ENCODE measurements at regions not wholly inside any gene's neighbourhood (a gene's known extent, or its start where the extent isn't known, plus 50 kb on each side); places are given as distances from the start of the nearest gene placed in this dataset.

DNA sequence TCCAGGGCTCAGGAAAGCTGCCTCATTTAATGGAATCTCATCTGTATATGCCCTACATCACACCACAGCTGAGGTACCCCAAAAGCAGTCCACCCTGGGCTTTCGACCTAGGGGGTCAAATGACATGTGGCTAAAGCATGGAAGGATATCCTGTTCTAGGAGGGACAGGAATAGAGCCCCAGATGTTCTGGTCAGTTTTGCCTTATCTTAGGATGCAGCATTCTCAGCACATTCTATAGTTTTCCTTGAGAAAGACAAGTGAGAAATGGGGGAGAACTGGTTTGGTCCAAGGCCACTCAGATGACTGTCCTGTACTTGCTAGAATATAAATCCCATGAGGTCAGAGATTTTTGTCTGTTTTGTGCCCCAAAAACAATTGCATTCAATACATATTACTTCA, 688.0 kb upstream of the ZEB2 start:
- DNase-seq (ENCODE audit: low read depth in 3 of 3): no peak

DNA sequence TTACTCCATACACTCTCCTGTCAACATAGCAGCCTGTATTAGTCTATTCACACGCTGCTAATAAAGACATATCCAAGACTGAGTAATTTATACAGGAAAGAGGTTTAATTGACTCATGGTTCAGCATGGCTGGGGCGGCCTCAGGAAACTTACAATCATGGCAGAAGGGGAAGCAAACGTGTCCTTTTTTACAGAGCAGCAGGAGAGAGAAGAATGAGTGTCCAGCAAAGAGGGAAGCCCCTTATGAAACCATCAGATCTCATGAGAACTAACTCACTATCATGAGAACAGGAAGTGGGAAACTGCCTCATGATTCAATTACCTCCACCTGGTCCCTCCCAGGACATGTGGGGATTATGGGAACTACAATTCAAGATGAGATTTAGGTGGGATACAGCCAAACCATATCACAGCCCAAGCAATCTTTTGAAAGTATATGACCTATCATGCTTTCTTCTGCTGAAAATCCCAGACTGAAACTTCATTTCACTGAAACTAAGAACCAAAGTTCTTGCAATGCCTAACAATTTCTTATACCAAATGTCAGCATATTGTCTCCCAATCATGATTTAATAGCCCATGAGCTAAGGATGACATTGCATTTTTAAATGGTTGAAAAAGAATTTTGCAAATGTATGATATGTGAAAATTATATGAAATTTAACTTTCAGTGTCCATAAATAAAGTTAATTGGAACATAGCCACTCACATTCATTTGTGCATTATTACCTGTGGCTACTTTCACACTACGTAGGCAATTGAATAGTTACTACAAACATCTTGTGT, 686.8 kb upstream of the ZEB2 start:
- no peak for DNase-seq (ENCODE audit: low read depth in 3 of 3)

- DNase-seq (ENCODE audit: low read depth in 3 of 3): no peak
Measured at GRCh38 chr2:145203891-145204290, 684.0 kb upstream of the ZEB2 start.

DNA sequence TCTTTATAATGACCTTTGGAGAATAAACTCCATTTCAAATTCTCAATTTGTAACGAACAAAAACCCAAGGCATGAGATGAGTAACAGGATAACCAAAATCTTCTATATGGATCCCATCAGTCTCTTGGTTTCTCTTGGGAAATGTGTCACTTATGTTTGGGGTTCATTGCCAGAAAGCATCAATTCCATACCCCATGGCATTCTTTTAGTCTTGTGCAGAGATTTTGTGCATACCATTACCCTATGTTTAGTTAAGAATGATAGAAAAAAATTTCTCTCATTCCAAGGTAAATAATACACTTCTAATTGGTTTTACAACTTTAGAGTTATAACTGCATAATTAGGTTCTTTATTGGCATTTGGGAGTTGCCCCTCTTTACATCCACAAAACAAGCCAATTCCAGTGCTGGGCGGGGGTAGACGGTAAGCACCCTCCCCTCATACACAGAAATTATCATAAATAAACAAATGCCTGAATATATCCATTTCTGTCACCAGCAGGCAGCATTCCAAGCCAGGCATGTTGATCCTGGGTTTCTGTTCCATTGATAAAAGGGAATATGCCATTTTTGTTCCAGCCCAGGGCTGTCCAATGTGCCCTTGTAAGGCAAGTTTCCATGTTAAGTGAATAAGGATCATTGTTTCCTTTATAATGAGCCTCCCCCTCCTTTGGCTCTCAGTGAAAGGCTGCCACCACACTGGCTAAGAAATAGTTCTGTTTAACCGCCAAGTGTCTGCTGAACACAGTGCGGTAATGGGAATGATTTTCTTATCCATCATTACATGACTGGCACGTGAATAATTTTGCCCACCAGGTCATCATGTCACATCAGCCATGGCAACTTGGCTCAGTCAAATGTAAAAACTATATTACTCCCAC, 680.1 kb upstream of the ZEB2 start:
- no peak for DNase-seq (ENCODE audit: low read depth in 3 of 3)

GRCh38 chr2:145199042-145199441, 679.1 kb upstream of the ZEB2 start:
- no peak for DNase-seq (ENCODE audit: low read depth in 3 of 3)

DNA sequence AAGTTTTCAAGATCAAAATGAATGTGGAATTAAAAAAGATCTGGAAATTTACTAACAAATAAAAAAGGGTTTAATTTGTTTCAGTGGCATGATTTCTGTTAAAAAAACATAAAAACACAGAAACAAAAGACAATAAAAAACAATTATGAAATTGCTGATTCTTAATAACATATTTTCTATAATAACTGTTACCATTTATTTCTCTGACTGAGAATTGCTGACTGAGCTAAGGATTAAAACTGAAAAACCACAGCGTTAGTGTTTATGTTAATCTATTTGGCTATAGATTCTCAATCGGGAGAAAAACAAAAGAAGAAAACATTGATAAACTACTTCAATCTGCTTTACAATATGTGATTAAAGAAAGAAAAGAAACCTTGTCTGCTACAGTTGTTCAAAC, 678.6 kb upstream of the ZEB2 start:
- DNase-seq (ENCODE audit: low read depth in 3 of 3): no peak

DNA sequence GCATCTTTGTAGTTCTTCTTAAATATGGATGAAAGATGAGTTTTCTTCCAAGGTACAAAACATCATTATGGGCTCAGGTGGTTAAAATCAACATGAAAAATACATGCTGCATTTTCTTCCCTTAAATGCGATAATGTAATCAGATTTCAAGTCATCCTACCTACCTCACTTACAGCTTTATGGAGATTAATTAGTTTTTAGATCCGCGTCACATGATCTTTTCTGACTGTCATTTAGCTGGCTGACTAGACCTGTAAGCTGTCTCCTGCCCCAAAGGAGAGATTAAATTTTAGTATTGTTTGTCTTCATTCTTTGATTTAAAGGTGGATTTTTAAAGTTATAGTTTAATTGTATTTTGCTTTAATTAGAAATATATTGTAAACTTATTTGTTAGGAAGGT, 678.0 kb upstream of the ZEB2 start:
- DNase-seq (ENCODE audit: low read depth in 3 of 3): no peak

- DNase-seq (ENCODE audit: low read depth in 3 of 3): no peak
Measured at GRCh38 chr2:145194673-145195072, 674.8 kb upstream of the ZEB2 start.

GRCh38 chr2:145190031-145190703, 670.2 kb upstream of the ZEB2 start:
- DNase-seq (ENCODE audit: low read depth in 3 of 3): no peak

DNA sequence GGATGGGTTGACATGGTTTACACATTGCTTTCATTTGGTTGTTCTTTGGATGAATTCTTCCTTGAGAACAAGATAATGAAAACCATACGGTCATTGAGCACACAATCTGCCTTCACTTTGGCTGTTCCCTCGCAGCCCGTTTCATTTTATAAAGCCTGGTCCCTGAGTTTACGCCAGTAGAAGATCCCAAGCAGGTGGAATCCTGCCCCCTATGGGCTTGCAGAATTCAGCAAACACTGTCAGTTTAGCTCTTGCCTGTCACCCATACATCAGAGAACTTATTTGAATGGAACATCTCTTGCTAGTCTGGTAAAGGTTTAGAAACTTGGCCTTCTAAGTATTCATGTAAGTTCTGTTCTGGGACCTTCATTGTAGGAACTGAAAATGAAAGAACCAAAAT, 666.4 kb upstream of the ZEB2 start:
- DNase-seq (ENCODE audit: low read depth in 3 of 3): no peak

DNA sequence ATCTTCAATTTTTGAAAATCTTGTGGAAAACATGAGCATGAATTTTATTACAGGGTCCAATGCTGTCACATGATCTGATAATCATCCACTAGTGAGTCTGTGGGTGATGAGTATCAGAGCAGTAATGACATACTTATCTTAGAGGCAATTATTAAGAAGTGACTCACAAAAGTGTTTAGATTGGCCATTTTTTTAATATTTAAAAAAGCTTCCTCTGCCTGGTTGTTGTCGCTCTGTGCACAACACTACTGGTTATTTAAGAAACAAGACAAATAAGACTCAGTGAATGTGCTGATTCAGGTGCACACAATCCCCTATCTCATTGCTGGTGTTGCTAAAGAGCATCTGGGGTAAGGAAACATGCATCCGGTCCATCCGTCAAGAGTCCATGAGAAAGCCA, 665.8 kb upstream of the ZEB2 start:
- DNase-seq (ENCODE audit: low read depth in 3 of 3): no peak

- DNase-seq (ENCODE audit: low read depth in 3 of 3): no peak
Measured at GRCh38 chr2:145184741-145185651, 665.1 kb upstream of the ZEB2 start.

DNA sequence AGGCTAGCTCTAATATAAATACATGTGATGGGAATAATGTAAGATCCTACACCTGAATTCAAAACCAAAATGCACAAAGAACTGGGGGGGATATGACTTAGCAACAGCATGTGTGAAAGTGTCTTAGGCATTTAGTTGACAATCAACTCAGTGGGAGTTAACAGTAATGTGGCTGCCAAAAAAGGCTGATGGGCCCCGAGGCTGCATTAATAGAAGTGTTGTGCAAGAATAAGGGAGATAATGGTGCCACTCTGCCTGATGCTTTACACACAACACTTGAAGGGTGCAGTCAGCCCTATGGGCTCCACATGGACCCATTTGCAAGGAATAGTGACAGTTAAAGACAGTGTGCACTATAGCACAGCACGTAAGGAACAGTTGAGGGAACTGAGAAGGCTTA, 649.4 kb upstream of the ZEB2 start:
- DNase-seq (ENCODE audit: low read depth in 3 of 3): no peak

DNA sequence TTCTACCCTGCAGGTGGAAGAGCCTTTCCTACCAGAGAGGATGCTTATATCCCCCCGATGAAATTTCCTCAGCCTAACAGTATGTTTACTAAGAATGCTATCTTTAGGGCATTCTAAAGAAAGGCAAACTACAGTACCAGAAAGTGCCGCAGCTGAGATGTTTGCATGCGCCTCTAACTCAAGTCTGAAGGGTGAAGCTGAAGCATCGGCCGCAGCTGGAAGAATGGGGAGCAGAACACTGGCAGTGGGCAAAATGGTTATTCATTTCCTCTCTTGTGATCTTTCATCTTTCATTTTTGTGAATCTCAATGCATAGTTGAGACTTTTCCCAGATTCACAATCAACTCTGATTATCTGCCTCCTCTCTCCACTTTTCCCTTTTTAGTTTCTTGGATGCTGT, 648.2 kb upstream of the ZEB2 start:
- DNase-seq (ENCODE audit: low read depth in 3 of 3): no peak

DNA sequence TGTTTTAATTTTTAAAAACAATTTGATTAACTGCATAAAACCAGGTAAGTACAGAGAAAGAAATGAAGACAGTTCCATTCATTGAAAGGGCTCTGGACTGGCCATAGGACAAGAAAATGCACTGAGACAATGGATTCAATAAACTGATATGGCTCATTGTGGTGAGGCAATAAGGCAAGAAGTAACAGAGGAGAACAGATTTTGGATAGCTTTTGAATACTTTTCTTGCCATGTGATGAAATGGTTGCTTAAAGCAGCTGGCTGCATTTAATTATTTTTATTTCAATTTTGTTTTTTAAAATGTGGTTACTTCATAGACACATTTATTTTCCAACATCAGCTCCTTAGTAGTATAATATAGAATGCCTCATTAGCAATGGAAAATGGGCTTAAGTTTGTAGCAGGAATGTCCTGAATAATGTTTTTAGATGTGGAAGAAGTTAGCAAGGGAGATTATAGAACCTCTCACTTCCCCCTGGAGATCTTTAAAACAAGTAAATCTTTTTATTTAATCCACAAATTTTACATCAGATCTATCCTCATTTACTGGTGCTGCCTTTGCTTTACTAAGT, 646.9 kb upstream of the ZEB2 start:
- no peak for DNase-seq (ENCODE audit: low read depth in 3 of 3)

GRCh38 chr2:145161656-145162055, 641.7 kb upstream of the ZEB2 start:
- no peak for DNase-seq (ENCODE audit: low read depth in 3 of 3)

DNA sequence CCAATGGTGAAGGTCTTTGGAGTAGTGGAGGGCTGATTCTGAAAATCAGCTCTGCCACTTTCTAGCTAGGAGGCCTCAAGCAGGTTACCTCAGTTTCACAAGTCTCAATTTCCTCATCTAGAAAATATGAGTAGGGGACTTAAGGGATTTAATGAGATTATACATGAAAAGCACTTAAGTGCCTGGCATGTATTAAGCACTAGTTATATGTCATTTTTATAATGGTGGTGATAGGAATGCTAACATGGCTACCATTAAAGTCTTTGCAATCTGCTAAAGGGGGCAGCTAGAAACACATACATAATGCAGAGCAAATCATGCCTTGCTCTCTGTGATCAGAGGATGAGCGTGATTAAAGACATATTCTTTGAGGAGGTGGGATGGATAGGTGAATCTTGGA, 640.9 kb upstream of the ZEB2 start:
- DNase-seq (ENCODE audit: low read depth in 3 of 3): no peak

GRCh38 chr2:145159676-145160075, 639.8 kb upstream of the ZEB2 start:
- DNase-seq (ENCODE audit: low read depth in 3 of 3): no peak

GRCh38 chr2:145157741-145158591, 638.0 kb upstream of the ZEB2 start:
- no peak for DNase-seq (ENCODE audit: low read depth in 3 of 3)

GRCh38 chr2:145157036-145157675, 637.2 kb upstream of the ZEB2 start:
- DNase-seq (ENCODE audit: low read depth in 3 of 3): no peak
